Cardiac septum (tissue), 1 donor: ENCODE measurements at regions not wholly inside any gene's neighbourhood (a gene's known extent, or its start where the extent isn't known, plus 50 kb on each side); places are given as distances from the start of the nearest gene placed in this dataset.
"Not testable (repeated sequence)": the region's sequence is repeated elsewhere in the genome, so short reads cannot be mapped to it uniquely, and the experiment has no call there.

Experiments
- DNase-seq: peaks from one replicate; pipeline ENCODE4 v3.0.0-alpha.2; 2020; ENCODE audit warnings: low spot score
- intact Hi-C: fragments of 100-400 bp; cut with DNase I; formaldehyde crosslinking; loops from one replicate; pipeline ENCODE4 v1.14.0; 2022
- donor health status: DM: no; HTN: no; CAD: no.

GRCh38 chr11:81197396-81197795 is 1536.3 kb downstream of the FAM181B start:
- no peak for DNase-seq
- intact Hi-C loops, result no loop called here

- intact Hi-C loops, result no loop called here
- no peak for DNase-seq
Measured at GRCh38 chr11:81192516-81192915, 1541.1 kb downstream of the FAM181B start.

- DNase-seq, result no peak
- intact Hi-C loops, result no loop called here
Measured at GRCh38 chr11:81190546-81190945, 1543.1 kb downstream of the FAM181B start.

- intact Hi-C loops, DNase-seq: not testable (repeated sequence)
Measured at GRCh38 chr11:81187033-81187432, 1546.6 kb downstream of the FAM181B start.

GRCh38 chr11:81174646-81175330 is 1558.9 kb downstream of the FAM181B start:
- intact Hi-C loops, result no loop called here

GRCh38 chr11:81165164-81165563 is 1568.5 kb downstream of the FAM181B start:
- no peak for DNase-seq
- intact Hi-C loops, result no loop called here

More at GRCh38 chr11:81174646-81175330, 1558.9 kb downstream of the FAM181B start:
- DNase-seq, result no peak

GRCh38 chr11:81159900-81160299 is 1573.8 kb downstream of the FAM181B start:
- intact Hi-C loops, result no loop called here
- no peak for DNase-seq

GRCh38 chr11:81135570-81135969 is 1598.1 kb downstream of the FAM181B start:
- intact Hi-C loops, result no loop called here
- no peak for DNase-seq

- intact Hi-C loops, result no loop called here
Measured at GRCh38 chr11:81129618-81130017, 1604.0 kb downstream of the FAM181B start.

GRCh38 chr11:81112718-81113117 is 1620.9 kb downstream of the FAM181B start:
- intact Hi-C loops, result no loop called here

More at GRCh38 chr11:81129618-81130017, 1604.0 kb downstream of the FAM181B start:
- no peak for DNase-seq

GRCh38 chr11:81104051-81104450 is 1629.6 kb downstream of the FAM181B start:
- DNase-seq, result no peak
- intact Hi-C loops, result no loop called here

More at GRCh38 chr11:81112718-81113117, 1620.9 kb downstream of the FAM181B start:
- no peak for DNase-seq

- intact Hi-C loops, result no loop called here
- no peak for DNase-seq
Measured at GRCh38 chr11:81098471-81098870, 1635.2 kb downstream of the FAM181B start.

- intact Hi-C loops, result no loop called here
- no peak for DNase-seq
Measured at GRCh38 chr11:81092522-81092921, 1641.1 kb downstream of the FAM181B start.

- DNase-seq, result no peak
- intact Hi-C loops, result no loop called here
Measured at GRCh38 chr11:81089242-81089641, 1644.4 kb downstream of the FAM181B start.

- no peak for DNase-seq
- intact Hi-C loops, result no loop called here
Measured at GRCh38 chr11:81080476-81080875, 1639.6 kb upstream of the TENM4 start.

- intact Hi-C loops, result no loop called here
- no peak for DNase-seq
Measured at GRCh38 chr11:81072273-81072672, 1631.4 kb upstream of the TENM4 start.

- DNase-seq, result no peak
- intact Hi-C loops, result no loop called here
Measured at GRCh38 chr11:81071606-81072005, 1630.8 kb upstream of the TENM4 start.

- no peak for DNase-seq
- intact Hi-C loops, result no loop called here
Measured at GRCh38 chr11:81070948-81071347, 1630.1 kb upstream of the TENM4 start.

GRCh38 chr11:81059356-81059755 is 1618.5 kb upstream of the TENM4 start:
- no peak for DNase-seq
- intact Hi-C loops, result no loop called here

GRCh38 chr11:81052344-81053158 is 1611.7 kb upstream of the TENM4 start:
- no peak for DNase-seq
- intact Hi-C loops, result no loop called here
